ENCODE measurements at regions not wholly inside any gene's neighbourhood (a gene's known extent, or its start where the extent isn't known, plus 50 kb on each side); places are given as distances from the start of the nearest gene placed in this dataset.

DNA sequence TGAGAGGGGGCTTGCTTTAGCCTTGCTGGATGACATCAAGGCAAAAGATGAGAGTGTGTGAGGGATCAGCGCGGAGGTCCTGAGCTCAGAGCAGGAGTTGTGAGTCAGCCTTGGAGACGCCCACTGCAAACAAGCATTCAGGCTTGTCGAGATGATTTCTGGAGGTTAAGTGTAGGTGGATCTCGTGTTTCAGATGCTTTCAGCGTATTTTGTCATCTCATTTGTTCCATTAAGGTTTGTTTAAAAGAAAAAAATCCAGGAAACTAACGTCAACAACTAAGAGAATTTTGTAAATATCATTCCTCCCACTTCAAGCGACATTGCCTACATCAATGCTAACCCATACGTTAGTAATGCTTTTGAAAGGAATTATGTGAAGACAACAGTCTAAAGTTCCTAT is 715.4 kb upstream of the NRP1 start:
- Histone ChIP-seq H3K4me2 (ENCODE audit: control insufficient read depth, extremely low read depth, insufficient read depth, low read depth, low read length) (no peak overlapping the region), H3K9me1 (ENCODE audit: control insufficient read depth, extremely low read depth, insufficient read depth, low read length) (no peaks in the 10 kb centered on the region), H3K9me3 (ENCODE audit: control insufficient read depth, low read depth, low read length) (no peaks in the 10 kb centered on the region), H3K79me2 (ENCODE audit: control insufficient read depth, insufficient read depth, low read length) (no peaks in the 10 kb centered on the region), H3K27me3 (ENCODE audit: control insufficient read depth, extremely low read depth, insufficient read depth, low read length) (peaks cover 5% of the 10 kb centered on the region), H4K20me1 (ENCODE audit: control insufficient read depth, extremely low read depth, insufficient read depth, low read length) (no peaks in the 10 kb centered on the region), H3K27ac (ENCODE audit: control insufficient read depth, insufficient read depth, low read length) (no peak overlapping the region), H2AFZ (ENCODE audit: control insufficient read depth, low read length) (no peak overlapping the region), H3K4me1 (ENCODE audit: control insufficient read depth, extremely low read depth, insufficient read depth, low read length) (no peaks in the 10 kb centered on the region), H3K4me3 (ENCODE audit: control insufficient read depth in 2 of 3, extremely low read depth in 1 of 3, insufficient read depth in 2 of 3, low read depth in 1 of 3, low read length in 3 of 3) (no peak overlapping the region), H3K9ac (ENCODE audit: control insufficient read depth, extremely low read depth, insufficient read depth, low read length) (no peak overlapping the region), H3K36me3 (ENCODE audit: control insufficient read depth in 2 of 2, extremely low read depth in 1 of 2, insufficient read depth in 2 of 2, low read length in 2 of 2) (no peaks in the 10 kb centered on the region)
- DNase-seq (ENCODE audit: low read depth, low spot score) (no peak), FAIRE-seq (no peak)
- dilution Hi-C loops (cut with MboI; ENCODE audit: extremely low pct_ligation_motif_present, low sequenced_read_pairs), result no loop called here
- TF ChIP-seq EZH2 (IDR thresholded peaks at IDR 0.05; ENCODE audit: low read length), result no peak
- TF ChIP-seq, protein P1, sequence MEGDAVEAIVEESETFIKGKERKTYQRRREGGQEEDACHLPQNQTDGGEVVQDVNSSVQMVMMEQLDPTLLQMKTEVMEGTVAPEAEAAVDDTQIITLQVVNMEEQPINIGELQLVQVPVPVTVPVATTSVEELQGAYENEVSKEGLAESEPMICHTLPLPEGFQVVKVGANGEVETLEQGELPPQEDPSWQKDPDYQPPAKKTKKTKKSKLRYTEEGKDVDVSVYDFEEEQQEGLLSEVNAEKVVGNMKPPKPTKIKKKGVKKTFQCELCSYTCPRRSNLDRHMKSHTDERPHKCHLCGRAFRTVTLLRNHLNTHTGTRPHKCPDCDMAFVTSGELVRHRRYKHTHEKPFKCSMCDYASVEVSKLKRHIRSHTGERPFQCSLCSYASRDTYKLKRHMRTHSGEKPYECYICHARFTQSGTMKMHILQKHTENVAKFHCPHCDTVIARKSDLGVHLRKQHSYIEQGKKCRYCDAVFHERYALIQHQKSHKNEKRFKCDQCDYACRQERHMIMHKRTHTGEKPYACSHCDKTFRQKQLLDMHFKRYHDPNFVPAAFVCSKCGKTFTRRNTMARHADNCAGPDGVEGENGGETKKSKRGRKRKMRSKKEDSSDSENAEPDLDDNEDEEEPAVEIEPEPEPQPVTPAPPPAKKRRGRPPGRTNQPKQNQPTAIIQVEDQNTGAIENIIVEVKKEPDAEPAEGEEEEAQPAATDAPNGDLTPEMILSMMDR (optimal IDR thresholded peaks at IDR 0.05 in 1 of 3, IDR thresholded peaks at IDR 0.05 in 1 of 3, conservative IDR thresholded peaks at IDR 0.05 in 1 of 3; ENCODE audit: extremely low read depth in 1 of 3, insufficient read depth in 2 of 3, low read length in 3 of 3), result no peak

DNA sequence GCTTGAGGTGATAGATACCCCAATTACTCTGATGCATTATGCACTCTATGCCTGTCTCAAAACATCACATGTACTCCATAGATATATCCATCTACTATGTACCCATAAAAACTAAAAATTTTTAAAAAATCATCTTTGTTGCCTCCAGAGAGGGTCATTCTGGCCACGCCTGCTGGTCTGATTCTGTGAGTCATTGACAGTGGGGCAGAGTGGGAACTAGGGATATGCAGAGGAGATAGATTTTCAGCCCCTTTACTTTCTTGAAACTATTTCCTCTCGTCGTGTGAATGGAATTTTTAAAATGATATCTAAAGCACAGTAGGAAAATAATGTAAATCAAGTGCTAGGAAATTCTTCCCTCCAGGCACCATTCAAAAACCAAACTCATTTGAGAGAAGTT is 715.0 kb upstream of the NRP1 start:
- no peak overlapping the region for H2AFZ ChIP-seq (ENCODE audit: control insufficient read depth, low read length)
- peaks cover 5% of the 10 kb centered on the region for H3K27me3 ChIP-seq (ENCODE audit: control insufficient read depth, extremely low read depth, insufficient read depth, low read length)
- no peak overlapping the region for H3K27ac ChIP-seq (ENCODE audit: control insufficient read depth, insufficient read depth, low read length)
- H3K36me3 ChIP-seq (ENCODE audit: control insufficient read depth in 2 of 2, extremely low read depth in 1 of 2, insufficient read depth in 2 of 2, low read length in 2 of 2), result no peaks in the 10 kb centered on the region
- H4K20me1 ChIP-seq (ENCODE audit: control insufficient read depth, extremely low read depth, insufficient read depth, low read length), result no peaks in the 10 kb centered on the region
- no peak for TF ChIP-seq EZH2 (IDR thresholded peaks at IDR 0.05; ENCODE audit: low read length)
- TF ChIP-seq, protein P1 (optimal IDR thresholded peaks at IDR 0.05 in 1 of 3, IDR thresholded peaks at IDR 0.05 in 1 of 3, conservative IDR thresholded peaks at IDR 0.05 in 1 of 3; ENCODE audit: extremely low read depth in 1 of 3, insufficient read depth in 2 of 3, low read length in 3 of 3), result no peak
- no peak overlapping the region for H3K9ac ChIP-seq (ENCODE audit: control insufficient read depth, extremely low read depth, insufficient read depth, low read length)
- no peak overlapping the region for H3K4me3 ChIP-seq (ENCODE audit: control insufficient read depth in 2 of 3, extremely low read depth in 1 of 3, insufficient read depth in 2 of 3, low read depth in 1 of 3, low read length in 3 of 3)
- H3K4me1 ChIP-seq (ENCODE audit: control insufficient read depth, extremely low read depth, insufficient read depth, low read length), result no peaks in the 10 kb centered on the region
- H3K4me2 ChIP-seq (ENCODE audit: control insufficient read depth, extremely low read depth, insufficient read depth, low read depth, low read length), result no peak overlapping the region
- dilution Hi-C loops (cut with MboI; ENCODE audit: extremely low pct_ligation_motif_present, low sequenced_read_pairs), result no loop called here
- no peaks in the 10 kb centered on the region for H3K9me1 ChIP-seq (ENCODE audit: control insufficient read depth, extremely low read depth, insufficient read depth, low read length)
- FAIRE-seq (no peak), DNase-seq (ENCODE audit: low read depth, low spot score) (no peak)
- no peaks in the 10 kb centered on the region for H3K79me2 ChIP-seq (ENCODE audit: control insufficient read depth, insufficient read depth, low read length)
- H3K9me3 ChIP-seq (ENCODE audit: control insufficient read depth, low read depth, low read length), result no peaks in the 10 kb centered on the region

Data from keratinocyte (primary cell).